ENCODE measurements at regions not wholly inside any gene's neighbourhood (a gene's known extent, or its start where the extent isn't known, plus 50 kb on each side); places are given as distances from the start of the nearest gene placed in this dataset.
"Not testable (repeated sequence)": the region's sequence is repeated elsewhere in the genome, so short reads cannot be mapped to it uniquely, and the experiment has no call there.

GRCh38 chr3:83251490-83251889 lies 1490.0 kb upstream of the GBE1 start:
- no peak for DNase-seq

GRCh38 chr3:83250613-83251012 lies 1489.2 kb upstream of the GBE1 start:
- no peak for DNase-seq

- DNase-seq, result no peak
These were observed 1487.0 kb upstream of the GBE1 start for GRCh38 chr3:83248454-83248853.

GRCh38 chr3:83235180-83235814 lies 1473.9 kb upstream of the GBE1 start:
- no peak for DNase-seq

- no peak for DNase-seq
These were observed 1472.3 kb upstream of the GBE1 start for GRCh38 chr3:83233715-83234114.

- no peak for DNase-seq
These were observed 1469.4 kb upstream of the GBE1 start for GRCh38 chr3:83230841-83231240.

- no peak for DNase-seq
These were observed 1468.9 kb upstream of the GBE1 start for GRCh38 chr3:83230376-83230775.

- no peak for DNase-seq
These were observed 1465.3 kb upstream of the GBE1 start for GRCh38 chr3:83226751-83227150.

GRCh38 chr3:83224101-83224868 lies 1462.8 kb upstream of the GBE1 start:
- DNase-seq, result no peak

- DNase-seq, result no peak
These were observed 1457.1 kb upstream of the GBE1 start for GRCh38 chr3:83218383-83219200.

GRCh38 chr3:83217595-83218118 lies 1456.2 kb upstream of the GBE1 start:
- not testable (repeated sequence) for DNase-seq

GRCh38 chr3:83216919-83217594 lies 1455.6 kb upstream of the GBE1 start:
- DNase-seq, result no peak

GRCh38 chr3:83195243-83195642 lies 1433.8 kb upstream of the GBE1 start:
- no peak for DNase-seq

- no peak for DNase-seq
These were observed 1432.1 kb upstream of the GBE1 start for GRCh38 chr3:83193526-83193925.

- no peak for DNase-seq
These were observed 1428.2 kb upstream of the GBE1 start for GRCh38 chr3:83189634-83190033.

GRCh38 chr3:83169473-83169872 lies 1408.0 kb upstream of the GBE1 start:
- DNase-seq, result no peak

GRCh38 chr3:83150896-83151295 lies 1389.5 kb upstream of the GBE1 start:
- no peak for DNase-seq

- DNase-seq, result no peak
These were observed 1379.5 kb upstream of the GBE1 start for GRCh38 chr3:83140983-83141382.

GRCh38 chr3:83131236-83131635 lies 1369.8 kb upstream of the GBE1 start:
- DNase-seq, result no peak

GRCh38 chr3:83122774-83123350 lies 1361.4 kb upstream of the GBE1 start:
- no peak for DNase-seq

- no peak for DNase-seq
These were observed 1331.8 kb upstream of the GBE1 start for GRCh38 chr3:83093222-83093572.

GRCh38 chr3:83092521-83093221 lies 1331.2 kb upstream of the GBE1 start:
- DNase-seq, result no peak

All from NCI-H1048 (cell line).